HG03565 (cell line): ENCODE measurements at regions not wholly inside any gene's neighbourhood (a gene's known extent, or its start where the extent isn't known, plus 50 kb on each side); places are given as distances from the start of the nearest gene placed in this dataset.
"Not testable (repeated sequence)": the region's sequence is repeated elsewhere in the genome, so short reads cannot be mapped to it uniquely, and the experiment has no call there.

Experiments used
- ATAC-seq: cut with Tn5 transposase; IDR thresholded peaks from one replicate; pipeline ENCODE4 v1.9.1; 2021; ENCODE audit warnings: mild to moderate bottlenecking, moderate library complexity; ENCODE audit not compliant: unreplicated experiment

DNA sequence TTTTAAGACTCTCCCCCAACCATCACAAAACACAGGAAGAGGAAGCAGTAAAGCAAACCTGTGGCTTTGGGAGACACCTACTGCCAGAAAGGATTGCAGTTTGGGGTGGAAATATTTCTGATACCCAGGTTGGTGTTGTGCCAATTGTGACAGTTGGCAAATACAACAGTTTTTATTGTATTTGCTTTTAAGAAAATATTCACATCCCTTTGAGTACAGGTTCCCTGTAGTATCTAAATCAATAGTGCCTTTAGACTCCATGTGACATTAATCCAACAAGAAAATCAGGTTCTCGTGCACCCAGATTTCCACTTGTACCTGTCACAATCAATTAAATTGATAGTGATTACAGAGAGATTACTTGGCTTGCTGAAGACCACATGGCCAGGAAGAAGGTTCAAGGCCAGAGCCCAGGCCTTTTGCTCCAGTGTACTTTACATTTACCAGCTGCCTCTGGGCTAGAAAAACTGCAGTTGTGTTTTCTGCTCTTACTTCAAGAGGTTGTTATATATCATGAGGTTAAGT lies 361.2 kb downstream of the ATP23 start:
- ATAC-seq = no peak

DNA sequence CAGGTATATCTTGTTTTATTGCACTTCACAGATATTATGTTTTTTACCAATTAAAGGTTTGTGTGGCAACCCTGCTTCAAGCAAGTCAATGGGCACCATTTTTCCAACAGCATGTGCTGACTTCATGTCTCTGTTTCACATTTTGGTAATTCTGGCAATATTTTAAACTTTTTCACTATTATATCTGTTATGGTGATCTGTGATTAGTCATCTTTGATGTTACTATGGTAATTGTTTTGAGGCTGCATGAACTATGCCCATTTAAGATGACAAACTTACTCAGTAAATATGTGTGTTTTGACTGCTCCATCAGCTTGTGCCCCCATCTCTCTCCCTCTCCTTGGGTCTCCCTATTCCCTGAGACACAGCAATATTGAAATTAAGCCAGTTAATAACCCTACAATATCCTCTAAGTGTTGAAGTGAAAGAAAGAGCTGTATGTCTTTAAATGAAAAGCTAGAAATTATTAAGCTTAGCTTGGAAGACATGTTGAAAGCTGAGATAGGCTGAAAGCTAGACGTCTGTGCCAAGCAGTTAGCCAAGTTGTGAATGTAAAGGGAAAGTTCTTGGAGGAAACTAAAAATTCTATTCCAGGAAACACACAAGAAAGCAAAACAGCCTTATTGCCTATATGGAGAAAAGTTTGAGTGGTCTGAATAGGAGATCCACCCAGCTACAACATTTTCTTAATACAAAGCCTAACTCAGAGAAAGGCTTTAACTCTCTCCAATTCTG lies 365.1 kb downstream of the ATP23 start:
- no peak for ATAC-seq

DNA sequence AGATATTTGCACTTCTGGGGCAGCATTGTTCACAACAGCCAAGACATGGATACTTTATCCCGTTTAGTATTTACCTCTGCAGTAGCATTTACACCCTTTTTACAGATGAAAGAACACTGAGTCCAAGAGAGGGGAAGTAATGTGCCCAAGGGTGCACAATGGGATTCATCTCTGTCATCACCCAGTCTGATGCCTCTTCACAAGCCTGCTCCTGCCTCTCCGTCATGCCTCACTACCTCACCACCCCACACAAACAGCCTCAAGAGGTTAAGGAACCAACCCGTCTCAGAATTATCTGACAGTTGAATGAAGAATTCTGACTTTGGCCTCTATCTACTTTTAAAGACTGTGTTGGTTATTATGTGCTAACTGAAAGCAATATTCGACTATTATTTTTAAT lies 368.4 kb downstream of the ATP23 start:
- no peak for ATAC-seq

DNA sequence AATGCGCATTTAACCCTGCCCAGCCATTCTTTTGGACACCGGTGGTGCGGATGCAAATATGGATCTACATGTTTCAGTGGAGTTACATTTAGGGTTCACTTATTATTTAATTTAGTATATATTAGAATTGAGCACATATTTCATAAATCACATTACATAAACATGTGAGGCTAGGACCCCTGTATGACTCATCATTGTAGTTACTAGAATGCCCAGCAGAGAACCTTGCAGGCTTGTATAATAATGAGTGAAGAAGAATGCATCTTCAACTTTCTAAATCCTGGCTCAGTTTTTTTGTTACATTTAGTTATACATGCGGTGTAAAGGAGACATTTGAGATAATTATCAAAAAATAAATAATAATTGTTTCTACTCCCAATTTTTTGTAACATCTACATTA lies 369.0 kb downstream of the ATP23 start:
- ATAC-seq = no peak

DNA sequence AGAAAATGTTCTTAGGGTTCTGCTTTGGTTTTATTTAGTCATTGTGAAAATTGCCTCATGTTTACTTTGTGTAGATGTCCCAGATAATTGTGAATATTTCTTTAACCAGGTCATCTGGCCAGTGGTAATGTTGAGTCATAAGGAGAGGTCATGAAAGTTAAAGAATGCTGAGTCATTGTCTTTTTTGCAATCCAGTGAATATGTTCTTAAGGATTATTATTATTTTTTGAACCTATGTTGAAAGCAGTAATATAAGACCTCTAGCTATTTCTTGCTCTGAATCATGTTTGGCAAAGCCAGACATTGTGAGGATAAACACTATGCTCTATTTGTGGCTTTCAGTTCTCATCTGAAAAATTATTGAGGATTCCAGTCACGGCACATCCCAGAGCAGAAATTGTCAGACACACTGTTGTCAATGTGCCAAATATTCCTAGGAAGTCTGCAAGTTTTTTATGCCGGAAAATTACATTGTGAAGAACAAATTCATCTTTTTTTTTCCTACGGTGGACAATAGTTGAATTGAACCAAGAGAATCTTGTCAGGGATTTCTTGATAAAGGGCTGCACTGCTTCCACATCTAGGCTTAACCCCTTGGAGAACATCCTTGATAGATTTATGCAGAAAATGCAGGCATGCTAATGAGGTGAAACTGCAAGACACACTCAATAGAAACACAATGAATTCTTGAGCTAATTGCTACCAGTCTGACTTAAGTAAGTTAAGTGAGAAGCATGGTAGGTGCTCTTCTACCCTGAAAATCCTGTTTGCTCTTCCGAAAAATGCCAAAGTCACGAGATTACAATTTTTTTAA lies 369.6 kb downstream of the ATP23 start:
- ATAC-seq = peak; percentile 71

DNA sequence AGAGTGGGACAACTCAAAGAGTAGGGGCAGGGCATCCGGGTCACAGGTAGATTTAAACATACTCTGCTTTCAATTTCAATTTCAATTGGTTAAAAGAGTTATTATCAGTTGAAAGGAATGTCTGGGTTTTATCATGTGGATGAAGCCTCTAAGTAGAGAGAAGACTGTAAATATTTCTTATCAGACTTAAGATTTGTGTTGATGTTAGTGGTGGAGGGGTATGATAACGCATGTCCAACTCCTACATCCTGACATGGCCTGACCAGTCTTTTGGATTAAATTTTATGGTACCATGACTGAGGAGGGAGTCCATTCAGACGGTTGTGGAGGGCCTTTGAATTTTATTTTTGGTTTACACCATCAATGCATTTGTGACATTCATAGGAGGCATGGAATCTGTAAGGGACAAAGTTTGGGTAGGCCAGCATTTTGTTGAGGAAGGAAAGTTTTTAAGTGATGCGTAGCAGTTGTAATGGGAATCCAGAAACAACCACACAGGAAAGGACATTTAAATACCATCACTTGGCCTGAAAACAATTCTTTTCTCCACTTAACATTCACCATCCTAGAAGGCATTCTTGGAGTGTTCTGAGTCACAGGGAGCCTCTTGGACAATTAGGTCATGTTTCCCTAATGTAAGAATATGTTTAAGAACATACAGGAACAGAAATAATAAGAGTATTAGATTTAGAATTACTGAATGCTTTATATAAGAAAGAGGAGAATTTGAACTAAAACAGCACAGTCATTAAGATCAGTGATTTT lies 371.9 kb downstream of the ATP23 start:
- no peak for ATAC-seq

DNA sequence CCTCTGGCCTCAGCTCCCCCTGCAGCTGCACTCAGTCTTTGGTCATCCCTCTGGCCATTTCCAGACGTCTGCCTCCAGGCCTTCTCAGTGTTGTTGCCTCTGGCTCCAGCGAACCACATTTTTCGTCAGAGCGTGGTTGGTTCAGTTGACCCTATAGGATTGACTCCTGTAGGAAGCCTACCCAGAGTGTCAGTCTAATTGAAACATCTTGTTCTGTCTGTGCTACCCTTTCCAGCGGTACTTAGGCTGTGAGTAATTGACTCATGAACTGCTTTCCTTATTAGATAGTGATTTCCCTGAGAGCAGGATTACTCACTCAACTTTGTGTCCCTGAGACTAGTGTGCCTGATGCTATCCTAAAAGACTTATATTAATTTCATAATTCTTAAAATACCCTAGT lies 373.2 kb downstream of the ATP23 start:
- ATAC-seq = no peak

DNA sequence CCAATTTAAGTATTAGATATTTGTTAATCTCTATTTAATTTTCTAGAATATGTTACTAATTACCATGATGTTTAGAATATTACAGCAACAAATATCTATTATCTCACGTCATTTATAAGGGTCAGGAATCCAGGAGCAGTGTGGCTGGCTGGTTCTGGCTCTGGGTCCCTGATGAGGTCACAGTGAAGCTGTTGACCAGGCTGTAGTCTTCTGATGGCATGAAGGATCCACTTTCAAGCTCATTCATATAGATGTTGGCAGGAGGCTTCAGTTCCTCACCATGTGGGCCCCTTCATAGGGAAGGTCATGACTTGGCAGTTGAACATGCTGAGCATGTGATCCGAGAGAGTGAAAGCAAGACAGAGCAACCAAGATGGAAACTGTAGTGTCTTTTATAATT lies 375.6 kb downstream of the ATP23 start:
- no peak for ATAC-seq

DNA sequence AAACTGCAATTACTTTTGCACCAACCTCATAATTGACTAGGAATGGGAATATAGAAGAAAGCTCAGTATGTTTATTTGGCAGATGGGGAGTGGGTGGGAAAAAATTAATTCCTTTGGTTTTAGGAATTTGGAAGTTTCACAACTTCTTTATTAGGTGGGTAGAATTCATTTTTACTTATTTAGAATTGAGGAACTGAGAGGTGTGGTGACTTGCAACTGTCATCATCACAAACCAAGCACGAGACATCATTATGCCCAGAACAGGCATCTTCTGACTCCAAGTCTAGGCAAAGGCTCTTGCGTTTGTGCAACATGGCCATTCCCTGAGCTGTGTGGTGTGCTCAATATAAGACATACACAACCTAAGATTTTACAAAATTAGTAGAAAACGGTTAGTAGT lies 380.0 kb downstream of the ATP23 start:
- peak; percentile 94 for ATAC-seq

DNA sequence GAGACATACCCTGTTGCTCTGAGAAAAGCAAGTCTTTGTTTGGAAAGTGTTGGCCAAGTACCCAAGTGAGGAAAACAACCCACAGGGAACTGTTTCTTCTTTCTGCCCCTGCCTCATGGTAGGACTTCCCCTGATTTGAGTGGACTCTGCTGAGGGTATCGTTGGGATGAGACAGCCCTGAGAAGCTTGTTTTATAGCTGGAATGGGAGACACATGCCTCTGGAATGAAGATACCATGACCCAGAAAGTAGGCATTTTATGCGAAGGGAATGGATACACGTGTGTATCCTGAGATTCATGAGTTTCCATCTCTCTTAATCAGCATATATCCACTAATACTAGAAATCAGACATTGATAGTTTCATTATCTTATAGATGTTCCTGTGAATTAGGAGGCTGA lies 382.3 kb downstream of the ATP23 start:
- no peak for ATAC-seq

DNA sequence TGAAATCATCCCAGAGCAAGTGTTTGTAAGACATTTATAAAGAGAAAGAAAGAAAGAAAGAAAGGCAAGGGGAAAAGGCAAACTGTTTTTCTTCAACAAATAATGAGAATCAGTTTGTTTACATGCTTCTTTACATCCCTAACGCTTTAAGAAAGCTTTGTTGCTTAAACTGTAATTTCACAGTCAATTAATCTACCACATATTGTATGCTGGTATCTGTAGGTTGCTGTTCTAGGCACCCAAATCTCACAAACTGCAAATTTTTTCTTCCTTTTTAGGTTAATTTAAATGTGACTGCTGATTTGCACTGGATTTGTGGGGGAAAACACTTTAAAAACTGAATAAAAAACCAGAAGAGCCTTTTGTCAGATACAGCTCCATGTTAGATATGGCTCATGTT lies 384.2 kb downstream of the ATP23 start:
- no peak for ATAC-seq

DNA sequence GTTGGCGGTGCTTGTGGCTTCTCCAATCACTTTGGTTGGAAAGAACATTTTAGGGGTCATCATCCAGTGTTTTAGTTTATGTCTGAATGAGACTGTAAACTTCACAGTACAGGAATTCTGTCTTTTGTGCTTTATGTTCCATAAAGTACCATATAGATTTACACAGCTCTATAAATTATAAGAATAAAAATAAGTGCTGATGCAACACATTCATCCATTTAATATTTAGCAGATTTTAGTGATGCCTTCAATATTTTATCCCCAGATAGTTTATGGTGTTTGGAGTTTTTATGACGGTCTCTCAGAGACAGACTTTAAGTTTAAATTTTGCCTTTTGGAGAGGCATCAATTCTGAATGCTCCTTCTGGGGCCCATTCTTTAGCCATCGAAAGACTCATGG lies 385.2 kb downstream of the ATP23 start:
- no peak for ATAC-seq

DNA sequence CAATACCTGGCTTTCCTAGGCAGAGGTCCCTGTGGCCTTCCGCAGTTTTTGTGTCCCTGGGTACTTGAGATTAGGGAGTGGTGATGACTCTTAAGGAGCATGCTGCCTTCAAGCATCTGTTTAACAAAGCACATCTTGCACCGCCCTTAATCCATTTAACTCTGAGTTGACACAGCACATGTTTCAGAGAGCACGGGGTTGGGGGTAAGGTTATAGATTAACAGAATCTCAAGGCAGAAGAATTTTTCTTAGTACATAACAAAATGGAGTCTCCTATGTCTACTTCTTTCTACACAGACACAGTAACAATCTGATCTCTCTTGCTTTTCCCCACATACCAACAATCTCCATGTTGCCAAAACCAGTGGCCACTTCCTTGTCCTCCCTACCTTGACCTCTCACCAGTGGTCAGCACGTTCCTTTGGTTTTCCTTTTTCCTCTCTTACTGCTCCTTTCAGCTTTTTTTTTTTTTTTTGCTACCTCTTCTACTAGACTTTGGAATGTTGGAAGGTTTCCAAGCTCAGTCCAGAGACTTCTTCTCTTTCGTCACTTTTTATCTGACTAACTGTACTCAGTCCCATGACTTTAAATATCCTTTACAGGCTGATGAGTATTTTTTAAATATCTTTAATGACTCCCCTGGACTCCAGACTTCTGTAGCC lies 395.3 kb downstream of the ATP23 start:
- not testable (repeated sequence) for ATAC-seq

DNA sequence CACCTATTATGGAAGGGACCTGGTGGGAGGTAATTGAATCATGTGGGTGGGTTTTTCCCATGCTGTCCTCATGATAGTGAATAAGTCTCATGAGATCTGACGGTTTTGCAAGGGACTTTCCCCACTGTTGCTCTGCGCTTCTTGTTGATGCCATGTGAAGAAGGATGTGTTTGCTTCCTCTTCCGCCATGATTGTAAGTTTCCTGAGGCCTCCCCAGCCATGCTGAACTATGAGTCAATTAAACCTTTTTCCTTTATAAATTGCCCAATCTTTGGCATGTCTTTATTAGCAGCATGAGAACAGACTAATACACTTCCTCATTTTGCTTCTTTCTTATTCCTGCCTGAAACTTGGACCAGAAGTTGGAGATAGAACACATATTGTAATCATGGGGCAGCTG lies 396.2 kb downstream of the ATP23 start:
- peak; percentile 67 for ATAC-seq

DNA sequence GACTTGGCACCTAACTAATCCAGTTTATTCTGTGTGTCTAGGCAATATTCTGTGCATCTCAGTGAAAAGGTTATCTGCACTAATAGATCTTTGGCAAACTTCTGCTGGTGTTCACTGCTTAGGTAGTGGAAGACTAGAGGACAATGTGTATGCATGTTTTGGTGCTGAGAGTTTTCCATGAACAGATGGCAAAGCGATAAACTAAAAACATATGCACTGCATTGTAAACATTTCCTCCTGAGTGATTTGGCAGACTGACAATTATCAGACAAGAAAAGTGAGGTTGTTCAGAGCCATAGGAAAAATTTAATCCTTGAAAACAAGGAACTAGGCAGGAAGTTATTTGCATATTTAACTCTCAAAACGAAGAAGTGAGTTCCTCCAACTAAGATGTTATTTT lies 400.4 kb downstream of the ATP23 start:
- no peak for ATAC-seq

DNA sequence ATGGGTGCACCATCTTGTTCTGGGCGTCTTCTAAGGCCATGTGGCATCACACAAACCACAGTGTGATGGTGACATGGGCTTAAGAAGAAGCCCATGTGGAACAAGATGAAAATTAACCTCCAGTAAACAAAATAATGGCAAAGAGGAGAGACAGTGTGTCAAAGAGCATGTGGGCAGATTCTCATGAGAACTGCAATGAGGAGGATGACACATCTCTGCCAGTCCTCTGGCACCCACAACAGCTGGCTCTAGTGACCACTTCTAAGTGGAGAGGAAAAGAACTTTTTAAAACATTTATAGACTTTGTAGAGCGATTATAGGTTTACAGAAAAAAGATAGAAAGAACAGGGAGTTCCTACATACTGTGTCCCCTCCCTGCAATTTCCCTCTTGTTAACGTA lies 401.4 kb downstream of the ATP23 start:
- no peak for ATAC-seq

DNA sequence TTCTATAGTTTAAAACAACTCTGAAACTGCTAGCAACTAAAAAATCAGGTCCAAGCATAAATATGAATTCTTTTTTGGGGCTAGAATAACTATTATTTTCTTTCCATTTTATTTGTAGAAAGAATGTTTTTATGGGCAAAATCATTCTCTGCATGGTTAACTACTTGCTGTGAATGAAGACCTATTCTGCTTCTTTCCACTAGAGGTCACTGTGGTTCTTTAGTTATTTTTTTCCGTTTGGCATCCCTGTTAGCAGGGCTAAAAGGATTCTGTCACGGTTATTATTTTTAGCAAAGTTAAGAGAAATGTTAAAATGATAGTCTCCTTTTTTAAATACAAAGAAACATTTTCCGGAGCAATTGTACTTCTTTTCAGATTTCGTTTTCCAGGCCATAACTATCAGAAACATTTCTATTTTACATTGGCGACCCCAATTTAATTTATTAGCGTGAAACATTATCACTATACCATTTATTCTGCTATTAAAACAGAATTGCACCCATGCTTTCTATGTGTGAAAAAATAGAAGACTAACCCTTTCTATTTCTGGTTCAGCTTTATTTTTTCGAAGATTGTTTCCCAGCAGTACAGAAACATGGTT lies 404.8 kb downstream of the ATP23 start:
- ATAC-seq = peak; percentile 75

DNA sequence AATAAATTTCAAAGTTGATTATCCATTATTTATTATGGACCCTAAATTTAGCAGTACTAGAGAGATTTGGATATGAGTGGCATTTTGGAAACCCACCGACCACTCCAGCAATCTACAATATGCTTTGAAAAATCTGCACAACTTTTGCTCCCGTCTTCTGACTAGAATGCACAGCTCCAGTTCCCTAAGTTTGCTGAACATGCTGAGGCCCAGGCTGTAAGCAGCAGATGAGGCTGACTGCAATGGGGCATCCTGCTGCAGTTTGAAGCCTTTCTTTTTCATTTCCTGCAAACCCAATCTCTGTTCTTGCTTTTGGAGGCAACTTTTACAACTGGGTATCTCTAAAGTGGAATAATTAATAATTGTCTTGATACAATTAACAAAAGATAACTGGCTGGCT lies 405.8 kb downstream of the ATP23 start:
- no peak for ATAC-seq

DNA sequence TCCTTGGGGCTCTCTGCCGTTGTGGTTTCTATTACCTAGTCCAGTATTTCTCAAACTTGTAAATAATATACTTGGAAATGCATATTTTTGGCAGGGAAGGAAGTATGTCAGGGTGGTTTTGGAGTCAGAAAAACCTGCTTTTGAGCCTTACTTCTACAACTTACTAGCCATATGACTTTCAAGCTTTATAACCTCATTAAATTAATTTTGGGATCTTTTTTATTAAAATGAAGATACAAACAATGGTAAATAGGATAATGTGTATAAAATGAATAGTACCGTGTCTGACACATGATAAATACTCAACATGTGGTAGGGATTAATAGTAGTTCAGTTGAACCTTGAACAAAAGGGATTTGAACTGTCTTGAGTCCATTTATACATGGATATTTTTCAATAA lies 406.3 kb downstream of the ATP23 start:
- no peak for ATAC-seq

DNA sequence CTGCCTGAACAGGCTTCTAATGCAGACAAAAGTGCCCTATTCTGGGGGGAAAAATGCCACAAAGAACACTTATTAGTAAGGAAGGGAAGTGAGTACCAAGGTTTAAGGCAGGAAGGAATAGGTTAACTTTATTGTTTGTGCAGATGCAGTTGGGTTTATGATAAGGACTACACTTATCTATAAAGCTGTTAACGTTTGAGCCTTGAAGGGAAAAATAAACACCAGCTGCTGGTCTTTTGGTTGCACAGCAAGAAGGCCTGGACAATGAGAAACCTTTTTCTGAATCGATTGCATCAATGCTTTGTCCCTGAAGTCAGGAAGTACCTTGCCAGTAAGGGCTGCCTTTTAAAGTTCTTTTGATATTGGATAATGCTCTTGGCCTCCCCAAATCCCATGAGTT lies 407.8 kb downstream of the ATP23 start:
- no peak for ATAC-seq

DNA sequence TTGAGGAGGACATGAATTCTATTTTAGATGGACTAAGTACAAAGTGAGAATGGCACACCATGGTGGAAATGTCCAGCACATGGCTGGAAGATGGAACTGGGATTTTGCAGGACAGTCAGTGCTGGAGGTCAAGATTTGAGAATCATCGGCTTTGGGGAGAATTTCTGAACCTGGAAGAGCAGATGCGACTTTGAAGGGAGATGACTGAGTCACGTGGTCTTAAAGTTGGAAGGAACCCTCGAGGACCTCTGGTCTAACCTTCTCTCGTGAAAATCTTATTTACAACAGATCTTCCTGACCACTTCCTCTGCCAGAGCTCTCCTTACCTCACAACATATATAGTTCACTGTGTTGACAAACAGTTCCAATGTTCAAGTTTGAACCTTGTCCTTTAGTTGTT lies 415.4 kb downstream of the ATP23 start:
- no peak for ATAC-seq
